Naive thymus-derived CD4-positive, alpha-beta T cell (primary cell): ENCODE measurements at regions not wholly inside any gene's neighbourhood (a gene's known extent, or its start where the extent isn't known, plus 50 kb on each side); places are given as distances from the start of the nearest gene placed in this dataset.

Source experiments
- ATAC-seq: fragments of 150-1000 bp; cut with Tn5 transposase; 2 replicates; pipeline ENCODE4 v1.10.0; 2021; ENCODE audit warnings: mild to moderate bottlenecking, moderate library complexity
- CTCF ChIA-PET: fragments of 350-600 bp; sonication (Branson Sonifier 250); formaldehyde crosslinking; loops from one replicate; lab custom pipeline; 2021; ENCODE audit warnings: antibody characterized with exemption; lab: Charles Lee
- POLR2A ChIA-PET: fragments of 350-600 bp; sonication (Branson Sonifier 250); formaldehyde crosslinking; loops from one replicate; lab custom pipeline; 2021; ENCODE audit warnings: antibody characterized with exemption, inconsistent platforms; lab: Charles Lee
- DNase-seq, 9 donors: peaks; one replicate each; pipeline versions ENCODE4 v3.0.0 to v3.0.0-alpha.2; 2020 to 2022; ENCODE audit warnings: mixed read lengths in 1 of 9
- H3K27ac ChIP-seq: one replicate; pipeline ENCODE4 v1.7.0; 2013; ENCODE audit warnings: mild to moderate bottlenecking, low read depth, low read length, moderate library complexity
- H3K27me3 ChIP-seq, 2 donors: one replicate each; pipeline ENCODE4 v1.7.0; 2013; ENCODE audit warnings: low read length in 2 of 2, mild to moderate bottlenecking in 2 of 2, moderate library complexity in 2 of 2; ENCODE audit not compliant: control insufficient read depth in 2 of 2, insufficient read depth in 2 of 2
- H3K36me3 ChIP-seq, 3 experiments: 1 replicate in 2 of 3; 2 replicates in 1 of 3; pipeline ENCODE4 v1.7.0; 2013; ENCODE audit warnings: low read length in 3 of 3, mild to moderate bottlenecking in 3 of 3, moderate library complexity in 1 of 3; ENCODE audit not compliant: insufficient read depth in 3 of 3, control insufficient read depth in 2 of 3
- H3K4me1 ChIP-seq, 2 donors: one replicate each; pipeline ENCODE4 v1.7.0; 2013; ENCODE audit warnings: low read length in 2 of 2, mild to moderate bottlenecking in 2 of 2, moderate library complexity in 1 of 2; ENCODE audit not compliant: control insufficient read depth in 2 of 2, insufficient read depth in 2 of 2
- H3K4me3 ChIP-seq: 2 replicates; pipeline ENCODE4 v1.7.0; 2013; ENCODE audit warnings: mild to moderate bottlenecking, low read length
- H3K9me3 ChIP-seq, 3 experiments: 1 replicate in 2 of 3; 2 replicates in 1 of 3; pipeline ENCODE4 v1.7.0; 2013; ENCODE audit warnings: low read length in 3 of 3; ENCODE audit not compliant: control insufficient read depth in 2 of 3
- H3K27ac Mint-ChIP-seq, 9 donors: one replicate each; pipeline ENCODE4 v1.8.0; 2020 to 2022; ENCODE audit warnings: mixed read lengths in 9 of 9, mild to moderate bottlenecking in 8 of 9, moderate library complexity in 5 of 9, inconsistent platforms in 2 of 9
- H3K27me3 Mint-ChIP-seq, 5 donors: one replicate each; pipeline ENCODE4 v1.8.0; 2021 to 2022; ENCODE audit warnings: mixed read lengths in 5 of 5, mild to moderate bottlenecking in 1 of 5
- H3K36me3 Mint-ChIP-seq, 5 donors: one replicate each; pipeline ENCODE4 v1.8.0; 2020 to 2022; ENCODE audit warnings: mixed read lengths in 5 of 5, mild to moderate bottlenecking in 3 of 5, inconsistent platforms in 1 of 5
- H3K4me1 Mint-ChIP-seq, 7 donors: one replicate each; pipeline ENCODE4 v1.8.0; 2020 to 2022; ENCODE audit warnings: mixed read lengths in 7 of 7, mild to moderate bottlenecking in 3 of 7, inconsistent platforms in 1 of 7
- H3K4me3 Mint-ChIP-seq, 10 donors: one replicate each; pipeline ENCODE4 v1.8.0; 2020 to 2022; ENCODE audit warnings: mild to moderate bottlenecking in 10 of 10, mixed read lengths in 10 of 10, moderate library complexity in 6 of 10, inconsistent platforms in 2 of 10
- H3K9me3 Mint-ChIP-seq, 11 donors: one replicate each; pipeline ENCODE4 v1.8.0; 2020 to 2022; ENCODE audit warnings: mixed read lengths in 11 of 11, mild to moderate bottlenecking in 4 of 11, inconsistent platforms in 1 of 11, moderate library complexity in 1 of 11
- intact Hi-C, 2 donors: fragments of 100-400 bp; cut with micrococcal nuclease; formaldehyde crosslinking; loops; one replicate each; pipeline ENCODE4 v1.15.1; 2023

DNA sequence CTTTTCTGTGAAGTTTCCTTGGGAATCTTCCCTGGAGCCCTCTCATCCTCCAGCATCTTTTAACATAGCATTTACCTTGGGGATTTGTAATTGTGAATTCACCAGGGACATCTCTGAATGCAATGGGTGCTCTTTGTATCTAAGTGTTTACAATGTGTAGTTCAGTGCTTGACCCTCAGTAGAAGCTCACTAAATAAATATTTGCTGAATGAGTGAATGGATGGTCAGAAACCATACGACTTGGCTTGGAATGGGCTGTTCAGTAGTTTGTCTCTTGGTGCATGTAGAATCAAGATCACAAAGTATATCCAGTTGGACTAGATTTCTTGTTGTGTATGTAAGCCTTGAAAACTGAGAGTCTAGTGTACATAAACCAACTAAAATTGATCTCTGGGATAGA lies 81.8 kb upstream of the MEF2C start:
- no peak overlapping the region for H3K27ac ChIP-seq
- intact Hi-C loops, result no loop called here
- H3K4me3 ChIP-seq, result no peak overlapping the region
- H3K36me3 ChIP-seq, result no peaks in the 10 kb centered on the region
- ATAC-seq (no peak), DNase-seq (no peak)
- H3K4me1 ChIP-seq, result no peaks in the 10 kb centered on the region
- peaks cover 0 to 3% (median 0%) of the 10 kb centered on the region in 5 donors for H3K36me3 Mint-ChIP-seq
- H3K27ac Mint-ChIP-seq, result no peak overlapping the region
- CTCF ChIA-PET, result no interaction called here
- H3K27me3 ChIP-seq, result no peaks in the 10 kb centered on the region
- peaks cover 0 to 6% (median 0%) of the 10 kb centered on the region in 5 donors for H3K27me3 Mint-ChIP-seq
- H3K9me3 Mint-ChIP-seq, result peaks cover 0 to 6% (median 0%) of the 10 kb centered on the region in 11 donors
- H3K9me3 ChIP-seq, result no peaks in the 10 kb centered on the region
- POLR2A ChIA-PET, result no interaction called here
- no peaks in the 10 kb centered on the region for H3K4me1 Mint-ChIP-seq
- H3K4me3 Mint-ChIP-seq, result no peak overlapping the region

DNA sequence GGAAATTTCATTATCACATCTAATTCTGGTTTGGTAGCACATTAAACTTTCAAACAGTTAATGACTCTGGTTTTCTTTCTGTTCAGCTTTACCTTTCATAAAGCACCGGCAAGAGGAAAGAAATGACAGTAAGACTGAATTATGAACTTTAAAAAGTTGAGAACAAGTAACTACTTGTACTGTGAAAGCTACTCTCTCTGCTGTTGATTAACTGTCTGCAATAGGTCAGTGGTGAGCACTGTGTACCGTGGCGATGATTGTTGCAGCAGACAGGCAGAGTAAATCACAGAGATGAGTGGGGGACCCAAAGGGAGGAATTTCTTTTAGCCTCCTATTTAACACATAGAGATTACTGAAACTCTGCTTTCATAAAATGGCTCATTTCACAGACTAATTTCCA lies 74.0 kb upstream of the MEF2C start:
- DNase-seq, result no peak
- Histone ChIP-seq H3K27me3 (no peaks in the 10 kb centered on the region), H3K27ac (no peak overlapping the region), H3K4me1 (no peaks in the 10 kb centered on the region), H3K9me3 (no peaks in the 10 kb centered on the region), H3K4me3 (no peak overlapping the region), H3K36me3 (no peaks in the 10 kb centered on the region)
- intact Hi-C loops, result no loop called here
- Mint-ChIP-seq H3K27me3 (peaks cover 0 to 6% (median 3%) of the 10 kb centered on the region in 5 donors), H3K27ac (no peak overlapping the region), H3K4me3 (no peak overlapping the region), H3K4me1 (no peaks in the 10 kb centered on the region), H3K36me3 (peaks cover 0 to 3% (median 0%) of the 10 kb centered on the region in 5 donors), H3K9me3 (peaks cover 0 to 6% (median 0%) of the 10 kb centered on the region in 11 donors)
- CTCF ChIA-PET, result no interaction called here
- no peak for ATAC-seq
- POLR2A ChIA-PET, result no interaction called here

DNA sequence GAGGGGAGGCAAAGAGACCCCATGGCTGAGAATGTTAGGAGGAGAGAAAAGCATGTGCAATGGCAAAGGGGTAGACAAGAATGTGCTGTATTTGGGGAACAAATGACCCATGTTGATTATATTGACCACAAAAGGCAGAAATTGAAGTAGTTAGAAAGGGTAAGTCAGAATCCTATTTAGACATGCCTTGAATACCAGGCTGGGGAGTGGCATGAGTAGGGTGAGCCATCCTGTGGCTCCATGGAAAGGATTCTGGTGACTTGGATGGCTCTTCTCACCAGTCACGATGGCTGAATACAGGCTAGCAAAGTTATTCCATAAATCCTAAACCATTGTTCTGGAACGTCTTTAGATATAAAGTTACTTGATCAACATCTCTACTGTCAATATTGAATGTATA lies 73.4 kb upstream of the MEF2C start:
- Mint-ChIP-seq H3K4me3 (no peak overlapping the region), H3K27ac (no peak overlapping the region), H3K36me3 (peaks cover 0 to 3% (median 0%) of the 10 kb centered on the region in 5 donors), H3K27me3 (peaks cover 0 to 6% (median 3%) of the 10 kb centered on the region in 5 donors), H3K4me1 (no peaks in the 10 kb centered on the region), H3K9me3 (peaks cover 0 to 6% (median 0%) of the 10 kb centered on the region in 11 donors)
- DNase-seq, result no peak
- no peaks in the 10 kb centered on the region for H3K36me3 ChIP-seq
- no peaks in the 10 kb centered on the region for H3K9me3 ChIP-seq
- intact Hi-C loops, result no loop called here
- ATAC-seq, result no peak
- no peak overlapping the region for H3K4me3 ChIP-seq
- POLR2A ChIA-PET, result no interaction called here
- H3K27ac ChIP-seq, result no peak overlapping the region
- no peaks in the 10 kb centered on the region for H3K4me1 ChIP-seq
- CTCF ChIA-PET, result no interaction called here
- no peaks in the 10 kb centered on the region for H3K27me3 ChIP-seq

DNA sequence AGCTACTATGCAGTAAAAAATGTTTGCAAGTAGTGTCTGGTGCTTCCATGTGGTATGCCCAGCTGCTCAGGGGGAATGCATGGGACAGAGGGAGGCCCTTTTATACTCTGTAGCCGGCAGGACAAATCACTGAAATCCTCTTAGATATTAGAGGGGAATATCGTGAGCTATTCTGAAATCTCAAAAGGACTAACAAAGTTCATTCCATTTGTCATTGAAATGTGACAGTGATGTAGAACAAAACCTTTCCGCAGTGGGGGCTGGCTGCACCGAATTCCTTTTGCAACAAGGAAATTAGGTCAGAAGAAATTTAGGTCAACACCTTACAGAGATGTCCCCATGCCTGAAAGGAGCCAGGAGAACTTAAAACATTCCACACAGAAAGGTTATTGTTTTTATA lies 72.4 kb upstream of the MEF2C start:
- Mint-ChIP-seq H3K4me1 (no peaks in the 10 kb centered on the region), H3K27me3 (peaks cover 0 to 6% (median 3%) of the 10 kb centered on the region in 5 donors), H3K36me3 (peaks cover 0 to under 1% (median 0%) of the 10 kb centered on the region in 5 donors), H3K9me3 (peaks cover 0 to 2% (median 0%) of the 10 kb centered on the region in 11 donors), H3K27ac (no peak overlapping the region), H3K4me3 (no peak overlapping the region)
- Histone ChIP-seq H3K4me1 (no peaks in the 10 kb centered on the region), H3K27me3 (no peaks in the 10 kb centered on the region), H3K36me3 (no peaks in the 10 kb centered on the region), H3K27ac (no peak overlapping the region), H3K4me3 (no peak overlapping the region), H3K9me3 (no peaks in the 10 kb centered on the region)
- DNase-seq (no peak), ATAC-seq (no peak)
- ChIA-PET CTCF (no interaction called here), POLR2A (no interaction called here)
- intact Hi-C loops, result no loop called here

DNA sequence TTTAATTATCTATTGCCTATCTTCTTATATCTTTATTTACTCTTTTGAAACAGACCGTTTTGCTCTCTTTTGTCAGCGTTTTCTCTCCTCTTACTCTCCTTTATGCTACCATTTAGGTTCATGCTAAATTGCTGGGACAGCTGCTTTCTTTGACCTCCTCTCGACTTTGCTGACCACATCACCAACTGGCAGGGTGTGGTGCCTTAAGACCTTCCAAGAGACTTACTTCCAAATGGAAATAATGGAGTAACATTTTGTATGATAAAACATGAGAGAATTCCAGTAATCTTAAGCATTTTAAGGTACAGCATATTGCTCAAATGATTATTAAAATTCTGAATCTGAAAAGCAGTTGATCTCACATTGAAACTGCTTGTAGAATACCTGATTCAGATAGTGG lies 71.5 kb upstream of the MEF2C start:
- H3K27me3 ChIP-seq, result no peaks in the 10 kb centered on the region
- H3K4me3 ChIP-seq, result no peak overlapping the region
- H3K4me1 ChIP-seq, result no peaks in the 10 kb centered on the region
- no peak for DNase-seq
- H3K27ac ChIP-seq, result no peak overlapping the region
- H3K36me3 ChIP-seq, result no peaks in the 10 kb centered on the region
- intact Hi-C loops, result no loop called here
- H3K27me3 Mint-ChIP-seq, result peaks cover 0 to 6% (median 3%) of the 10 kb centered on the region in 5 donors
- ATAC-seq, result no peak
- no peaks in the 10 kb centered on the region for H3K4me1 Mint-ChIP-seq
- H3K27ac Mint-ChIP-seq, result no peak overlapping the region
- ChIA-PET CTCF (no interaction called here), POLR2A (no interaction called here)
- no peaks in the 10 kb centered on the region for H3K9me3 ChIP-seq
- H3K4me3 Mint-ChIP-seq, result no peak overlapping the region
- no peaks in the 10 kb centered on the region for H3K36me3 Mint-ChIP-seq
- peaks cover 0 to 2% (median 0%) of the 10 kb centered on the region in 11 donors for H3K9me3 Mint-ChIP-seq

DNA sequence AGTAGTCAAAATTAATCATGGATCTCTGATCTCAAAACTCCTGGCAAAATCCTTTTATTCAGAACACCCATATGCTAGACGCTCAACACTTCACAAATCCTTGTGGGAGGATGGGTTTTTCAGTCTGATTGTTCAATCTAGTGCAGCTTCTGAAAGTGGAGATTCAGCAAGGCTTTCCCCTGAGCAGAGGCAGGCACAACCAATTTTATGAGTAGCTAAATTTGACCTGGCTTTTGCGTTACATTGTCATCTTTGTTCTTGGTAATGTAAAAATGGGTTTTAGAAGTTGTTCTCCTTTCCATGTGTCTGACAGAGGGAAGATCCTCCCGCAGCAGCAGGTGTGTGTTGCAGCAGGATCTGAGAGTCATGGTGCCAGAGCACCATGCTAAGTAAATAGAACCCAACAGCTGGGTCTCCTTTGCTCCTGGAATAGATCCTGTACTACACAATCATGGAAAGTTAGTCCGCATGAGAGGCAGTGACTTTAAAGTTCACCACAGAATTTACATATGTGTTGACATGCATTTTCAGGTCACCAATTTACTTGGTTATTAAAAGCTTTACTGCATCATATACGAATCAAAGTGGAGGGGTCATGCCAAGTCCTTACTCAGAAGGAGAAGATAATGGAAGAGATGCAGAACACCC lies 70.1 kb upstream of the MEF2C start:
- DNase-seq (no peak), ATAC-seq (no peak)
- Histone ChIP-seq H3K36me3 (no peaks in the 10 kb centered on the region), H3K9me3 (no peaks in the 10 kb centered on the region), H3K4me1 (no peaks in the 10 kb centered on the region), H3K27me3 (no peaks in the 10 kb centered on the region), H3K27ac (no peak overlapping the region), H3K4me3 (no peak overlapping the region)
- H3K27ac Mint-ChIP-seq, result no peak overlapping the region
- no peak overlapping the region for H3K4me3 Mint-ChIP-seq
- CTCF ChIA-PET, result no interaction called here
- POLR2A ChIA-PET, result no interaction called here
- no peaks in the 10 kb centered on the region for H3K4me1 Mint-ChIP-seq
- peaks cover 0 to 6% (median 3%) of the 10 kb centered on the region in 5 donors for H3K27me3 Mint-ChIP-seq
- peaks cover 0 to 2% (median 0%) of the 10 kb centered on the region in 11 donors for H3K9me3 Mint-ChIP-seq
- intact Hi-C loops, result no loop called here
- no peaks in the 10 kb centered on the region for H3K36me3 Mint-ChIP-seq

DNA sequence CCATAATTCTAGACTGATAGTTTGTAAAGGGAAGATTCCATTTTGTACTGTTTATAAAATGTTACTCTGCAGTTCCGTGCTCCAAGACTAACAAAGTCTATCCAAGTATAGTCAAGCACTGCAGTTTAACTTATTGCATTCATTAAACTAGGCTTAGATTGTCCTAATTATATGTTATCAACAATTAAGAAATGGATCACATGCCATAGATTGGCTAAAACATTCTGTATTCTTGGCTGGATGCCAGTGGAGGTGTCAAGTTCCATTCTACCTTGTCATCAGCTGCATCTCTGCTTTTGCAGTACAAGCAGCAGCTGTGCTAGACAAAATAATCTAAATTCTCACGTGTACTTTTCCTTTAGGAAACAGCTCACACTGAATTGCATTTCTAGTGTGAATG lies 69.4 kb upstream of the MEF2C start:
- ATAC-seq, result no peak
- DNase-seq, result no peak
- no peak overlapping the region for H3K4me3 ChIP-seq
- peaks cover 0 to 2% (median 0%) of the 10 kb centered on the region in 11 donors for H3K9me3 Mint-ChIP-seq
- H3K27me3 ChIP-seq, result no peaks in the 10 kb centered on the region
- no peaks in the 10 kb centered on the region for H3K4me1 ChIP-seq
- ChIA-PET CTCF (no interaction called here), POLR2A (no interaction called here)
- no peaks in the 10 kb centered on the region for H3K36me3 Mint-ChIP-seq
- peaks cover 0 to 8% (median 3%) of the 10 kb centered on the region in 5 donors for H3K27me3 Mint-ChIP-seq
- intact Hi-C loops, result no loop called here
- no peak overlapping the region for H3K27ac Mint-ChIP-seq
- H3K4me1 Mint-ChIP-seq, result no peaks in the 10 kb centered on the region
- H3K9me3 ChIP-seq, result no peaks in the 10 kb centered on the region
- no peak overlapping the region for H3K4me3 Mint-ChIP-seq
- no peak overlapping the region for H3K27ac ChIP-seq
- H3K36me3 ChIP-seq, result no peaks in the 10 kb centered on the region
